Activated CD4-positive, alpha-beta T cell treated with anti-CD3 and anti-CD28 coated beads, Interleukin-2, amount 10 ng/mL, durations not matched to agents 7 days and 5 days (primary cell): ENCODE measurements at regions not wholly inside any gene's neighbourhood (a gene's known extent, or its start where the extent isn't known, plus 50 kb on each side); places are given as distances from the start of the nearest gene placed in this dataset.

Source experiments
- CTCF ChIA-PET: fragments of 350-600 bp; sonication (Branson Sonifier 250); formaldehyde crosslinking; loops from one replicate; lab custom pipeline; 2021; ENCODE audit warnings: antibody characterized with exemption; lab: Charles Lee
- POLR2A ChIA-PET: fragments of 350-600 bp; sonication (Branson Sonifier 250); formaldehyde crosslinking; loops from one replicate; lab custom pipeline; 2021; ENCODE audit warnings: antibody characterized with exemption; lab: Charles Lee
- DNase-seq: peaks from one replicate; pipeline ENCODE4 v3.0.0-alpha.2; 2020
- H3K27ac Mint-ChIP-seq: one replicate; pipeline ENCODE4 v1.8.0; 2021; ENCODE audit warnings: mild to moderate bottlenecking, moderate library complexity, mixed read lengths
- H3K27me3 Mint-ChIP-seq: one replicate; pipeline ENCODE4 v1.8.0; 2021; ENCODE audit warnings: mixed read lengths
- H3K36me3 Mint-ChIP-seq: one replicate; pipeline ENCODE4 v1.8.0; 2021; ENCODE audit warnings: low read depth, mixed read lengths
- H3K4me1 Mint-ChIP-seq: one replicate; pipeline ENCODE4 v1.8.0; 2021; ENCODE audit warnings: mixed read lengths
- H3K4me3 Mint-ChIP-seq: one replicate; pipeline ENCODE4 v1.8.0; 2021; ENCODE audit warnings: mild to moderate bottlenecking, moderate library complexity, mixed read lengths
- H3K9me3 Mint-ChIP-seq: one replicate; pipeline ENCODE4 v1.8.0; 2021; ENCODE audit warnings: mixed read lengths

- no peaks in the 10 kb centered on the region for H3K27me3 Mint-ChIP-seq
- H3K36me3 Mint-ChIP-seq: no peaks in the 10 kb centered on the region
- CTCF ChIA-PET: no interaction called here
- H3K27ac Mint-ChIP-seq: no peak overlapping the region
- no peak overlapping the region for H3K4me3 Mint-ChIP-seq
- DNase-seq: no peak
- POLR2A ChIA-PET: no interaction called here
- no peaks in the 10 kb centered on the region for H3K4me1 Mint-ChIP-seq
- no peaks in the 10 kb centered on the region for H3K9me3 Mint-ChIP-seq
Measured at GRCh38 chrX:88672261-88672660, 74.8 kb upstream of the CPXCR1 start.
